VCaP (cell line): ENCODE measurements at regions not wholly inside any gene's neighbourhood (a gene's known extent, or its start where the extent isn't known, plus 50 kb on each side); places are given as distances from the start of the nearest gene placed in this dataset.

Source experiments
- H3K27ac ChIP-seq: fragments of 450-650 bp; 2 replicates; pipeline ENCODE4 v1.5.1; 2017
- CTCF ChIP-seq: fragments of 450-650 bp; conservative IDR thresholded peaks from 2 replicates; pipeline ENCODE4 v1.5.1; 2017; ENCODE audit warnings: mild to moderate bottlenecking, moderate library complexity

GRCh38 chrX:109926743-109927662 is 75.9 kb upstream of the TMEM164 start:
- H3K27ac ChIP-seq, result no peak overlapping the region
- no peak for TF ChIP-seq CTCF

DNA sequence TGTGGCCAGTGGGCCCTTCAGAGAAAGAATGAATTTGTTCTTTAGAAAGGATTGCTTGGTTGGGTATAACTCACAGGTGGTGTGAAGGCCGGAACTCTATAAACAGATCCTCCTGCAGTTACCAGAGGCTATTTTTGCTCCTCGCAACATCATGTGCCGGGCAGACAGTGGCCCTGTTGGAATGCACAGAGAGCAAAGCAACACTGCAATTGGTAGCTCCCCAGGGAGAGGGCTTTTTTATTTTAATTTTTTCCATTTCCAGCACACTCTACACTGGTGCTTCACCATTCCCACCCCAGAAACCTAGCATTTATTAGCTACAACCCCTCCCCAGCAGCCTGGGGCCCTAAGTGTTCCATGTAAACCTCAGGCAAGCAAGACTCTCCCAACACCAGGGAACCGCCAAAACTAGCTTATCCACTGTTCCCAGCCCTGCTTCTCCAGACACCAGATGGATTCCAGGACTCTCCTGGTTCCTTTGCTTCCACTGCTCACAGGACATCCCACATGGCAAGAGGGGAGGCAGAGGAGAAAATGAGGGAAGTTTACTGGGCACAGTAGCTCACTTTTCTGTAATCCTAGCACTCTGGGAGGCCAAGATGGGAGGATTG is 75.1 kb upstream of the TMEM164 start:
- TF ChIP-seq CTCF, result no peak
- no peak overlapping the region for H3K27ac ChIP-seq

DNA sequence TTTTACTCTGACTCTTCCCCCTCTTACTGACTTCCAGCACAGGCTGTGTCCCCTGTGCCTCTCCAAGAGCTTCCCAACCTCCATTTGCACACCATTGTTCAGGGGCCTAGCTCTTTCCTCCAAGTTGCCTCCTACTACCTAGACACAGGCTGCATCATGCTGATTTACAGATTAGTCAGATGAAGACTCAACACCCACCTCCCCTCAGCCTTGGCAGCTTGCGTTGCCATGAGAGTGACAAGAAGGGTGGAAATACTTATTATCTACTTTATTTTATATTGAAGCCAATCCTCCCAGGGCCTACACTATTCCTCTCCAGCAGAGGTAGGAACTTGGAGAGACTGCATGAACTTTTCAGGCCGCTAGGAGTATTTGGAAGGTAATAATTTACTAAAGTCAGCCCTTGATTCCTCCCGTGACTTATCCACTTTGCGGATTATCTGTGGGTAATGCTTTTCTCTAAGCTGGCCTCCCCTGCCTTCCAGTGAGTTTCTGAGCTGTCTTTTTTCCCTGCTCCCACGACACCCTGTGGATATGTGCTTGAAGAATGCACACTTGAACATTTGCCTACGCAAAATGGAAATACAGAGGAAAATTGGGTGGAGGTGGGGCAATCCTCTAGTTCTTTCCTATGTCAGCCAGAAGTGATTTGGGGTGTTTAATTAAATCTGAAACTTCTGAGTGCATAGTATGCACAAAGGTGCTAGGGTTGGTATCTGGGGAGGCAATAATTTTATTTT is 74.1 kb upstream of the TMEM164 start:
- H3K27ac ChIP-seq, result no peak overlapping the region
- TF ChIP-seq CTCF, result no peak

GRCh38 chrX:109931677-109932076 is 71.2 kb upstream of the TMEM164 start:
- TF ChIP-seq CTCF, result no peak
- no peak overlapping the region for H3K27ac ChIP-seq

DNA sequence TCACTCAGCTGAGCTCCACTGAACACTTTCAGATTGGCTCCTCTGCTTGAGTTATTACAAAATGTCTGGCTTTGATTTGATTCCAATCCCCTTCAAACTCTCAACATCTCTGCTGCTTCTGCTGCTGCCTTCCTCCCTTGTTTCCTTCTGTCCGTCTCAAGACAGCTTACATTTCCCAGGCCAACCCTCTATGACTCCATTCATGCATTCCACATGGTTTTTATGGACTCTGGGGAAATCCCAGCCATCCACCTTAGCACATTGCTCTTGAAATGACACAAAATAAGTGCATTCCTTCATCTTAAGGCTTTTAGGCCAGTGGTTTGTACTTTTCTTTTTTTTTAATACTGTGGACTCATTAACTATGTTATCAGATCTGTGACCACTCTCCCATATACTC is 68.5 kb upstream of the TMEM164 start:
- H3K27ac ChIP-seq, result no peak overlapping the region
- TF ChIP-seq CTCF, result no peak

DNA sequence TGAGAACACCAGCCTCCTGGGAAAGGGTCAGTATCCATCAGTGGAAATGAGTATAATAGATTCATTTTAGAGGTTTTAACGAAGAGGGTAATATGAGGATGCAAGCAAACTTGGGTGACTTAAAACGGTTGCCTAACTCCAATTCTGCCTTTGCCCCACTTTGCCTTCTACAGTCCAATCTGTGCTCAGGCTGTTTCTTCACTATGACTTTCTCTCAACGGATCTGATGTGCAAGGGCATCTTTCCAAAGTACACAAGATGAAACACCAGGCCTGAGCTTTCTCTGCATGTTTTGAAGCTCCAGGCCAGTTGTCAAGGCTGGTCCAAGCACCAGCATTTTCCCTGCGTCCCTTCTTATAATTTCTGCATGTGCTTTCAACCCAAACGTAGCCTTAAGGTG is 68.0 kb upstream of the TMEM164 start:
- no peak for TF ChIP-seq CTCF
- H3K27ac ChIP-seq, result no peak overlapping the region

GRCh38 chrX:109936114-109936513 is 66.8 kb upstream of the TMEM164 start:
- no peak overlapping the region for H3K27ac ChIP-seq
- no peak for TF ChIP-seq CTCF
